HG03575 (cell line): ENCODE measurements at regions not wholly inside any gene's neighbourhood (a gene's known extent, or its start where the extent isn't known, plus 50 kb on each side); places are given as distances from the start of the nearest gene placed in this dataset.
"Not testable (repeated sequence)": the region's sequence is repeated elsewhere in the genome, so short reads cannot be mapped to it uniquely, and the experiment has no call there.

Source experiments
- ATAC-seq: cut with Tn5 transposase; IDR thresholded peaks from one replicate; pipeline ENCODE4 v1.9.1; 2021; ENCODE audit not compliant: unreplicated experiment, insufficient number of reproducible peaks, low FRiP score; ENCODE audit errors: extremely low read depth

GRCh38 chr3:177642042-177642803 is 444.9 kb upstream of the TBL1XR1 start:
- ATAC-seq = no peak

DNA sequence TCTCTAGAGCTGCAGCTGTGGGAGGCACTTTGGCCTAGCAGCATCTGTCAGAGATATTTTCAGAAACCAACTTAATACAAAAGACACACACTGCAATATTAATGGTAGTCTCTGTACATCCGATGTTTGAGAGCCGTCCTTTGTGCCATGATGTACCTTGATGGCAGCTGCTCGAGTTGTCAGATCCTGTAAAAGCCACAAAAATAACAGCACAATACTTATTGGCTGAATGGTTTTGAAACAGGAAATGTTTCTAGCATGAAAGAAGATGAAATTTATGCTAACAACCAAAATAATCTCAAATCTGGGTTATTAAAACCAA is 445.5 kb upstream of the TBL1XR1 start:
- no peak for ATAC-seq

DNA sequence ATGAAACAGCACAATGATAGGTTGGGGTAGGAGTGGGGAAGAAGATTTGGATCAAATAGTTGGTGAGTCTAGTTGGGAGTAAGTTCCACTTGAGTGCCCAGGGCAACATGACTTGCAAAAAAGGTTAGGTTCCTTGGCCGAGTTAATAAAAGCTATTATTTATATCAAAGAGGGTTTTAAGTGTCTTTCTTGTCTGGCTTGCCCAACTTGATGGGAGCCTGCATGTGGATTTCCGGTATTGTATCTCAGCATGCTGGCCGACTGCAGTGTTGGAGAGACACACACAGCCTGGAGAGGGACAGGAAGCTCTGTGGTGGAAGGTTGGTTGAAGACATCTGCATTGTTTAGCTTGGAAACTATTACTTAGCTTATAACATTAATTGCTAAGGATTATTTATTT is 449.5 kb upstream of the TBL1XR1 start:
- no peak for ATAC-seq

DNA sequence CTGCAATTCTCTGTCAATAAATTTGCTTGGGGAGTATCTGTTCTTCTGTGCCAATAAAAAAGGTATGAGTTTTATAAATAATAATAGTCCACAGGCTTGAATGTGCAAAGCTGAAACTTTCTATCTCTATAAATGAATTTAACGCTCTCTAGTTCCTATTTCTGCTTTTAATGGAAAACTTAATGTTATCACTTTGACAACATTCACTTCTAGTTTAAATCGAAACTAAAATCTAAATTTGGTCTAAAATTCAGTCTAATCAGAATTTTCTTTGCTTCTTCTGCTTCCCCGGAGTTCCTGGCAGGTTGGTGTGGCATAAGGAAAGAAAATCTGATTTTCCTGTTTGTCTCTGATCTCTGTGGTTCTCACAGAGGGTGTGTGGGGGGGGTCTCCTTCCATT is 450.1 kb upstream of the TBL1XR1 start:
- ATAC-seq = no peak

GRCh38 chr3:177647876-177648275 is 450.6 kb upstream of the TBL1XR1 start:
- ATAC-seq = no peak

DNA sequence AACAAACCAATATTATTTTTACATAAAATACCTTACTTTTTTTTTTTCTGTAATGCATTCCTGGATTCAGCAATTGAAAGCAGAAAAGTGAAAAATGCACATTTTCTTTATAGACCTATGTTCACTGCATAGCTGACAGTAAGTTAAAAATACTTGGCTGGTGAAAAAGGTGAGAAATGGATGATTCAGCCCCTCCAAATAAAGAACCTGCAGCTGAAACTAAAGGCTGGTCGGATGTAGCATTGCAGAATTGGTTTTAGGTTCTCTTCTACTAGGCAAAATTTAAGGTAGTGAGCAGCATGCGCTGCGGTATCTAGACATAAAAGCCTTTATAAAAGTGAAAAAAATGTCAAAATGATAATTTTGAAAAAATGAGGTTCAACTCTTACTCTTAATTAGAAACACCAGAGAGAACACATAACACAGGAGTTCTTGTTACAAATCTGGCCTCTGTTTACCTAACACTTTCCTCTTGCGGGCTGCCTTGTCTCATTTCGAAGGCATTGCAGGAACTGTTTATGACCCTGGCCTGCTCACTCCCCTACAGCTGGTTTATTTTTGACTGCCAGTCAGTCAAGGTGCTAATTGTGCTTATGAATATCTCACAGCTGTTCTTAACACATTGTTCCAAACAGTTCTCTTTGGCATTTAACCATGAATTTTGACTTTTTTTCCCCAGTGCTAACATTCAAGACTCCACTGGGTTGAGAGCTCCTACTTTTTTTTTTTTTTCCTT is 455.4 kb upstream of the TBL1XR1 start:
- ATAC-seq = no peak

- ATAC-seq = no peak
Measured at GRCh38 chr3:177657243-177657642, 460.0 kb upstream of the TBL1XR1 start.

DNA sequence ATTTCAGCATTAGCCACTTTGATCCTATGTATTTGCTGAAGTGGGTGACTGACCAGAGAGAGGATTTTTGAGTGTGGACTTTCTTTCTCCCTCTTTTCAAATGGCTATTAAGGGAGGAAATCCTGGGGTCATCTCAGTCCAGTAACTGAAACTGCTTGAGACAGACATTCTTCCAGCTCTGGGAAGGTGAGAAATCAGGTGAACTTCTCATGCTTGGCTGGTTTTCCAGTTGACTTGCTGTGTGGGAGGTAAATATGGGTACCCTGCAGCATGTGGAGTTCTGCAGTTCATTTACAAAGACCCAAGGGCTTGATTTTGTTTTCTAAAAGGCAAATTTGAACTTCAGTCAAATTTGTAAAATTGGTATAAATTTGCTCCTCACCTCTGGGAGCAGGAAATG is 461.1 kb upstream of the TBL1XR1 start:
- ATAC-seq = no peak

GRCh38 chr3:177664380-177665103 is 467.3 kb upstream of the TBL1XR1 start:
- ATAC-seq = not testable (repeated sequence)

DNA sequence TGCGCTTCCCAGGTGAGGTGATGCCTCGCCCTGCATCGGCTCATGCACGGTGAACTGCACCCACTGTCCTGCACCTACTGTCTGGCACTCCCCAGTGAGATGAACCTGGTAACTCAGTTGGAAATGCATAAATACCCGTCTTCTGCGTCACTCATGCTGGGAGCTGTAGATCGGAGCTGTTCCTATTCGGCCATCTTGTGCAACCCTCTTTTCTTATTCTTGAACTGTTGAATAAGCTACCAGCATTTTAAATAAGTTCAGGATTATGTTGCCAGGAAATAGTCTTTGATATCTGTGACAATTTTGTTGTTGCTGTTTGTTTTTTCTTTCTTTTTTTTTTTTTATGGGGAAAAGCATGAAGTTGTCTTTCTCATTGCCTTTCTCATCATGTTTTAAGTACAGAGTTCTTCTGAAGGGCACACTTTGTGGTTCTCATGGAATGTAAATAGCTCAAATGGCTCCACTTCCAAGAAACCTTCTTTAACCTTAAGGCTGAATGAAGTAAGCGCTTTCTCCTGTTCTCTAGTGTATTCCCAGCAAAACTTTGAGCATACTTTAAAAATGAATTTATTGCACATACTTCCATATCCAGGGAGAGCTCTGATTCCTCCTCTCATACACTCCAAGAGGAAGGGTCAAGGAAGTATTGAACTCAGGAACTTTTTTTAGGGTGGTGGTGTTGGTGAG is 468.0 kb upstream of the TBL1XR1 start:
- no peak for ATAC-seq

- ATAC-seq = no peak
Measured at GRCh38 chr3:177672252-177672911, 475.1 kb upstream of the TBL1XR1 start.

DNA sequence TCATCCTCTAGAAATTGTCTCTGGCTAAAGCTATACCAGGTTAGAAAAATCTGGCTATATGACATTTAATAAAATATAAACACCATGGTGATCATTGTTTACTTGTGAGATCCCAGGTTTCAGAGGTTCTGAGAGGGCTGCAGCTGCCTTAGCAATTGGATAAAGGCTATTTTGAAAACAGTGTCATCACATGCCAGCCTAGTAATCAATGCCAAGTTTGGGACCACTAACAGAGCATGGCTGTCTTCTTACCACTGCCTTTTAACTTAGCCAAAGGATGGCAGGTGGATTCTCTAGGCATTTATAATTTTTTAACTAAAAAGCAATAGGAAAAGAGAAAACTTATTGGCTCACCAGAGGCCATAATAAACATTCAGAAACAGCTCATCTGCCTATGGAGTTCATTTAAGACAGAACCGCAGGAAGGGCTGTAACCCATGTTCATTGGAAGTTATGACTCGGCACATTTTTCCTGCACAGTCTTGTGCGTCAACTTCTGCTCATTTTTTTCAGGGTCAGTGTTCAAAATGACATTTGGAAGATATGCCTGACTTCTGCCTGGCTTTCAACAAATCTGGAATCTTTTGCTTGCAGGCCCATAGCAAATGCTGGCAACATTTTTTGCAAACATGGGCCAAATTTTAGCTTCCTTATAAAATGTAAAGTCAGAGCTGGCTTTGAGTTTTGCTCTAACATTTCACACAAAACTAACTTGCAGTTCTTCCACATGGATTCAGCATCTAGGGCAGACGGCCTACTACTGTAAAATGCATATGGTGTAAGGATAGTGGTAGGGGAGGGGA is 476.0 kb upstream of the TBL1XR1 start:
- no peak for ATAC-seq

- ATAC-seq = no peak
Measured at GRCh38 chr3:177674186-177674585, 476.9 kb upstream of the TBL1XR1 start.

- ATAC-seq = no peak
Measured at GRCh38 chr3:177676148-177676547, 478.9 kb upstream of the TBL1XR1 start.

DNA sequence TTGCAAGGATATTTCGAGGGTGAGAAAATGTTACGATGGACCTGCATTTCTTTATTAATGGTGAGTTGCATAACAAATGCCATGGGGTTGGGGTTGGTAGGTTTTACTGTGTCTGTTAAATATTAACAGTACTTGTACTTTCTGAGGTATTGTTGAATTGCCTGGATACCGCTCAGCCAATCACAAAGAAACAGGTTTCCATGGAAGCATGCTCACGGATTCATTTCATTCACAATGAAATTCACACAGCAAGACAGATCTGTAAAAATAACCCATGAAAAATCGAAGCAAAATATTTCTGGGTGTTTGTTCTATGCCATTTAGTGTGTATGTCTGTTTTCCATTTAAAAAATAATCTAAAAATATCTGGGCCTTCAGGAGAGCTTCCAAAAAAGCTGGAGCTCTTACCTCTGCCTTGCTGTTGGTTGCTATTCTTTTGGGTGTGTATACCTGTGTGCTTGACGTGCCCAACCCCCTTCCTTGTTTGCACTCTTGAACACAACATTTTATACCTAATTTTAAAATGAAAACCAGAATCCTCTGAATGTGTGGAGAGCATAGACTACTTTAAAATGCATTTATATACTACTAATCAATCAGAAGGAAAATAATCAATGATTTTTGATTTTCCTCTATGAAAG is 479.8 kb upstream of the TBL1XR1 start:
- no peak for ATAC-seq

- no peak for ATAC-seq
Measured at GRCh38 chr3:177679568-177680471, 482.5 kb upstream of the TBL1XR1 start.

DNA sequence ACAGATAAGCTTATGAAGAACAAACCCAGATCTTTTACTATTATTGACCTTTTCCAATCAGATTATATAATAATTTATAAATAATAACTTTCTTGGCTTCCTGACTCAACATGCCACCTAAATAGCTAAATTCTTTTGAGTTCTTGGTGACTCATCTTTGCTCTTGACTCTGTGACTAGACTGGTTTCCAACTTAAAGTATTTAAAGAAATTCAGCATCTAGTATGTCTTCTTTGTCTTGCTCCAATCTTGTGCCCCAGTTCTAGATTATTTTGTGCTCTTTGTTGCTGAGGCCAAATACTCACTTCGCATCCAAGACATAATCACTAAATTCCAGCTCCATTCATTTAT is 483.2 kb upstream of the TBL1XR1 start:
- no peak for ATAC-seq
